ENCODE measurements at regions not wholly inside any gene's neighbourhood (a gene's known extent, or its start where the extent isn't known, plus 50 kb on each side); places are given as distances from the start of the nearest gene placed in this dataset.

GRCh38 chr3:118838871-118839270 is 195.8 kb downstream of the IGSF11 start:
- TF ChIP-seq BHLHE40 (IDR thresholded peaks at IDR 0.05; ENCODE audit: borderline replicate concordance) (no peak), TARDBP (IDR thresholded peaks at IDR 0.05) (no peak), ELF4 (IDR thresholded peaks at IDR 0.05) (no peak)
